Loucy (cell line): ENCODE measurements at regions not wholly inside any gene's neighbourhood (a gene's known extent, or its start where the extent isn't known, plus 50 kb on each side); places are given as distances from the start of the nearest gene placed in this dataset.

ENCODE experiments used
- EZH2phosphoT487 ChIP-seq: fragments of 200-600 bp; IDR thresholded peaks from 2 replicates; pipeline ENCODE4 v1.6.1; 2018; ENCODE audit warnings: antibody characterized with exemption, mild to moderate bottlenecking, moderate library complexity, borderline replicate concordance
- TF ChIP-seq, protein P1 (sequence below): fragments of 200-600 bp; sonication (generic); conservative IDR thresholded peaks from 2 replicates; pipeline ENCODE4 v1.5.1; 2014; ENCODE audit warnings: mild to moderate bottlenecking, antibody characterized with exemption, low read length

DNA sequence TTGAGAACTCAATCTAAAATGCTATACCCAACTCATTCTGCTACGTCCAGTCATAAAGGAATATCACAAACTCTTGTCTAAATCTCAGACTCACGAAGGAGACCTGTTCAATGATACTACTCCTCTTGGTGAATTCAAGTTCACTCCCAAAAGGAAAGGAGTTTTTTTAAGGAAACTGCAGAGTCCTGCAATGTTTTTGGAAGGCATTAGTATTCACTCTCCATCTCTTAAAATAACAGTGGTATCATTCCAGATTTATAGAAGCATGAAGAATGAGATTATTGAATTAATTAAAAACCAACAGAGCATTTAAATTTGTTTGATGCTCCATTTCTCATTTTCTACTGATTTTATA lies 73.4 kb downstream of the FOXD1 start:
- TF ChIP-seq, protein P1, sequence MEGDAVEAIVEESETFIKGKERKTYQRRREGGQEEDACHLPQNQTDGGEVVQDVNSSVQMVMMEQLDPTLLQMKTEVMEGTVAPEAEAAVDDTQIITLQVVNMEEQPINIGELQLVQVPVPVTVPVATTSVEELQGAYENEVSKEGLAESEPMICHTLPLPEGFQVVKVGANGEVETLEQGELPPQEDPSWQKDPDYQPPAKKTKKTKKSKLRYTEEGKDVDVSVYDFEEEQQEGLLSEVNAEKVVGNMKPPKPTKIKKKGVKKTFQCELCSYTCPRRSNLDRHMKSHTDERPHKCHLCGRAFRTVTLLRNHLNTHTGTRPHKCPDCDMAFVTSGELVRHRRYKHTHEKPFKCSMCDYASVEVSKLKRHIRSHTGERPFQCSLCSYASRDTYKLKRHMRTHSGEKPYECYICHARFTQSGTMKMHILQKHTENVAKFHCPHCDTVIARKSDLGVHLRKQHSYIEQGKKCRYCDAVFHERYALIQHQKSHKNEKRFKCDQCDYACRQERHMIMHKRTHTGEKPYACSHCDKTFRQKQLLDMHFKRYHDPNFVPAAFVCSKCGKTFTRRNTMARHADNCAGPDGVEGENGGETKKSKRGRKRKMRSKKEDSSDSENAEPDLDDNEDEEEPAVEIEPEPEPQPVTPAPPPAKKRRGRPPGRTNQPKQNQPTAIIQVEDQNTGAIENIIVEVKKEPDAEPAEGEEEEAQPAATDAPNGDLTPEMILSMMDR: no peak
- no peak for TF ChIP-seq EZH2phosphoT487
